Coronary artery (tissue), 2 donors: ENCODE measurements at regions not wholly inside any gene's neighbourhood (a gene's known extent, or its start where the extent isn't known, plus 50 kb on each side); places are given as distances from the start of the nearest gene placed in this dataset.

ENCODE experiments used
- DNase-seq: peaks from one replicate; pipeline ENCODE4 v3.0.0-alpha.2; 2017; ENCODE audit warnings: low spot score
- H3K27ac ChIP-seq, 2 donors: fragments of 200-600 bp; sonication (generic); one replicate each; pipeline ENCODE4 v1.5.1; 2016 to 2019
- H3K4me3 ChIP-seq: fragments of 200-600 bp; sonication (generic); 2 replicates; pipeline ENCODE4 v1.5.1; 2016; ENCODE audit warnings: mild to moderate bottlenecking, moderate library complexity
- TF ChIP-seq, protein P1 (sequence below): fragments of 200-600 bp; sonication (generic); IDR thresholded peaks from one replicate; pipeline ENCODE4 v1.5.1; 2019; ENCODE audit warnings: antibody characterized with exemption

DNA sequence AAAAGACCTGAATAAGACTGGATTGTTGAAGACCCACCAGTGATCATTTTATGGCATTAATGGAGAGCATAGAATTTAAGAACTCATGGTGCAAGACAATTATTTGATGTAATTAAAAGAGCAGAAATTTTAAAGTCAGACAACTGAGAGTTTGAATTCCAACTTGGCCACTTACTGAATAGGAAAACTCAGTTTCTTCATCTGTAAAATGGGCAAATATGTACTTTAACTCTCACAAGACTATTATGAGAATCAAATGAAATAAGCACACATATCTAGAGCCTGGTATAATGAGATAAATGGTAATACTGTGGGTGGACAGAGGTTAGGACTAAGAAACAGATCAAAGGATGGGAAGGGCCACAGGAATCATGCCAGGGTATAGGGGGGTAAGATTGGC lies 88.0 kb downstream of the SOX9 start:
- Histone ChIP-seq H3K4me3 (no peak overlapping the region), H3K27ac (no peak overlapping the region)
- DNase-seq = no peak
- TF ChIP-seq, protein P1, sequence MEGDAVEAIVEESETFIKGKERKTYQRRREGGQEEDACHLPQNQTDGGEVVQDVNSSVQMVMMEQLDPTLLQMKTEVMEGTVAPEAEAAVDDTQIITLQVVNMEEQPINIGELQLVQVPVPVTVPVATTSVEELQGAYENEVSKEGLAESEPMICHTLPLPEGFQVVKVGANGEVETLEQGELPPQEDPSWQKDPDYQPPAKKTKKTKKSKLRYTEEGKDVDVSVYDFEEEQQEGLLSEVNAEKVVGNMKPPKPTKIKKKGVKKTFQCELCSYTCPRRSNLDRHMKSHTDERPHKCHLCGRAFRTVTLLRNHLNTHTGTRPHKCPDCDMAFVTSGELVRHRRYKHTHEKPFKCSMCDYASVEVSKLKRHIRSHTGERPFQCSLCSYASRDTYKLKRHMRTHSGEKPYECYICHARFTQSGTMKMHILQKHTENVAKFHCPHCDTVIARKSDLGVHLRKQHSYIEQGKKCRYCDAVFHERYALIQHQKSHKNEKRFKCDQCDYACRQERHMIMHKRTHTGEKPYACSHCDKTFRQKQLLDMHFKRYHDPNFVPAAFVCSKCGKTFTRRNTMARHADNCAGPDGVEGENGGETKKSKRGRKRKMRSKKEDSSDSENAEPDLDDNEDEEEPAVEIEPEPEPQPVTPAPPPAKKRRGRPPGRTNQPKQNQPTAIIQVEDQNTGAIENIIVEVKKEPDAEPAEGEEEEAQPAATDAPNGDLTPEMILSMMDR = no peak

DNA sequence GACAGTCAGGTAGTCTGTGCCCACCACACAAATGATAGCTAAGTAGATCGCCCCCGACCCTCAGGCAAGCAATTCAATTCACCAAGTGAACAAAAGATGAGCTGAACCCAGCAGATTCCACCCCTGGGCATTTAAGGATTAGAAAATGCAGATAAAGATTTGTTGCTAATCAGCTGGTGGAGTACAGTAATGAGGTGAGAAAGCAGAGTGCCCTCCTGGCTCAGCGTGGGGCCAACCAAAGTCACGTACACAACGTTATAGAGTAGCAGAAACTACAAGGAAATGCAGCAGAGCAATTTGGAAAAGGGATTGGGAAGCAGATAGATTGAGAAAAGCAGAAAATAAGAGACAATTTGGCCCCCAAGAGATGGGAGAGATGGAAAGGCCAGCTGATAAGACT lies 91.2 kb downstream of the SOX9 start:
- TF ChIP-seq, protein P1 = no peak
- no peak overlapping the region for H3K27ac ChIP-seq
- no peak overlapping the region for H3K4me3 ChIP-seq
- no peak for DNase-seq

DNA sequence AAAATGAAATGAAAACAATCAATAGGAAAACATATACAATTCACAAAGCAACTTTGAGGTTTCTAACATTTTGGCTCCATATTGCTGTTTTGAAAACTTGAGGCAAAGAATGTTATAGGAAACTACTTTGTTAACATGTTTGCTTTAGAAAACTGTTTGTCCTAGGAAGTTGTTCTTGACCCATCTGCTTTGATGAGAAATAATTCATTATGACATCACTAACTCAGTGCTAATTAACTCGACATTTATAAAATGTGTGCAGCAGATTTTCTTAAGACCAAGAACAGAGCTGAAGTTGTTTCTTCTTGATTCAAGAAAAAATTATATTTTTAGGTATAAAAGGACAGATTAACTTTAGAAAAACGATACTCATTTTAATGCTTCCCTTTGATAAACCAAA lies 94.7 kb downstream of the SOX9 start:
- no peak for DNase-seq
- TF ChIP-seq, protein P1 = no peak
- H3K4me3 ChIP-seq = no peak overlapping the region
- H3K27ac ChIP-seq = no peak overlapping the region

DNA sequence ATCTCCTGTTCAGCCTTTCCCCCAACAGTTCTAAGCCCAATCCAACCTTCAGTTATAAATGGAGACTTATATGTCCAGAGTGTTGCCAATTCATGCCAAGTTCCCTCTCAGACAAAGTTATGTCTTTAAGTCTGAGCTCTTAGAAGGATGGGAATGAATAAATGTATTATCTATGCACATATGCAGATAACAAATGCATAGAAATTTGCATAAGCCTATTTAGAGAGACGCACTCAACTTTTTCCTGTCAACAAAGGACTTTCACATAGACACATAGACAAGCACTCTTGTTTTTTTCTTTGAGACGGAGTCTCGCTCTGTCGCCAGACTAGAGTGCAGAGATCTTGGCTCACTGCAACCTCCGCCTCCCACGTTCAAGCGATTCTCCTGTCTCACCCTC lies 95.1 kb downstream of the SOX9 start:
- H3K4me3 ChIP-seq = no peak overlapping the region
- no peak for DNase-seq
- H3K27ac ChIP-seq = no peak overlapping the region
- TF ChIP-seq, protein P1 = no peak

DNA sequence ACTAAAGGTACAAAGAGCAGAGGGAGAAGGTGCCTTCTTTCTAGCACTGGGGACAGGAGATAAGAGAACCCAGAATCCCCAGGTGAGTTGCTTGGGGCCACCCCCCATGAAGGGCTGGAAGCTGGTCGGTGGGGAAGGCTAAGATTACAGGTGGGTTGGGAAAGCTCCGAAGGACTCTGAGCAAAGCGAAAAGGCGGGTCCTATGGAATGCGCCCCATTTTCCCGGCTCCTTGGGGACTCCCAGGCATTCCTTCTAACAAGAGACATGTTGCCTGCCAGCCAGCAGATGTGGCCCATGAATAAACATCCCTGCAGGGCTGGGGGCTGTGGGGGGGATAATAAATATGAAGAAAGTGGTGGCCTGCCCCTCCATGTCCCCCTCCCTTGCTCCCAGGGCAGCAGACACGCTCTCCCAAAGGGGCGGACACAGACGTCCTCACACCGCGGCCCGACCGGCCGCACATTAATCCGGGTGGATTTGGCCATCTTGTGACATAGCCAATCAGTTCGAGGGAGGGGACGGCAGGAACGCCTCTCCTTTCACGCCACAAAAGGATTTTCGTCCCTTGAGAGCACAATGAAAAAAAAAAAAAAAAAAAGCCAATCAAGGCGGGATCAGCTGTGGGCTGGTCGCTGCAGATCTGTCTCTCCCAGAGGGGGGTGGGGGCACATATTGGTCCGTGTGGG lies 98.5 kb downstream of the SOX9 start:
- Histone ChIP-seq H3K27ac (no peak overlapping the region), H3K4me3 (peak overlapping the region; percentile 42)
- DNase-seq = no peak
- TF ChIP-seq, protein P1 = no peak

DNA sequence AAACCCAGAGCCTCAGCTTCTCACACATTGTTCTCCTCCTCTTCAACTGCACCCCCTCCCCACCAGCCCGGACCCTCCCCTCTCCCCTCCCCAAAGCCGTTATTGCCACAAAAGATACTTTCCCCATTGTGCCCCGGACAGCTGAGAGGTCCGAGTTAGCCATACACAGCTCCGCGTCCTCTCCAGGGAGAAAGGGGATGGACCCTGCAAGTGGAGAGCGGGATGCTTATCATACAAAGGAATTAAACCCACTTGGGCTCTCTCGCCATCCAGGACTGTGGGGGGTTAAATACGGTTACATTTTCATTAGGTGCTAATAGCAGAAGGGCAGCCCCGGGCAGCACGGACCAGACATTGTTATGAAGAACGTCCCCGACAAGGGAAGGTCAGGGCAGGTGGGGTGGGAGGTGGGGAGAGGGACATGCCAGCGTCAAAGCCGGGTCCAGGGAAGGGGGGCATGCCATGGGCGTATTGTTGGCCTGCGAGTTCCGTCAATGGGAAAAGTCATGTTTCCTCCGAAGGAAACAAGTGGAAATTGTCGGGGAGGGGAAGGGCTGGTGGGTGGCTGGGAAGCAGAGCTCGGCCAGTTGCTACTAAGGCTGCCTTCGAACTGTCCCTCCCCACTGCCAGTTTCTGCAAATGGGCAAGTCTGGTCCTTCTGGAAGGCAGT lies 99.1 kb downstream of the SOX9 start:
- Histone ChIP-seq H3K27ac (no peak overlapping the region), H3K4me3 (peak overlapping the region; percentile 42)
- TF ChIP-seq, protein P1 = no peak
- DNase-seq = no peak
